ENCODE measurements at regions not wholly inside any gene's neighbourhood (a gene's known extent, or its start where the extent isn't known, plus 50 kb on each side); places are given as distances from the start of the nearest gene placed in this dataset.

DNA sequence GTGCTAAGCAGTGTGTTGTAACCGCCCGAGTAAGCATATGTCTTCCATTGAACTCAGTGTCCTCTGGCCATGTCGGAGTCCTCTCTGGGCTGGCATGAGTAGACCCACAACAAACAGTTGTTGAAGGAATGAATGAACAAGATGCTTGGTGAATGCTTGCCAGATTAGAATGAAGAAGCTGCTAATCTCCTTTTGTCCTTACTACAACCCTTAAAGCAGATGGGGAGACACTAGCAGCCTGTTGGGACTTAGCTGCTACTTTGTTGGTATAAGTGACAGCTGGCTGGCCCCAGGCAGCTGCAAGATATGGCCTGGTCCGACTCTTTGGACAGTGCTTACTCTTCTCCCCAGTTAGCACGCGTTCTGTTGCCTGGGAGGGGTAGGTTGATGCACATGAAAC, 370.1 kb downstream of the RPS24 start:
- TF ChIP-seq, protein P1, sequence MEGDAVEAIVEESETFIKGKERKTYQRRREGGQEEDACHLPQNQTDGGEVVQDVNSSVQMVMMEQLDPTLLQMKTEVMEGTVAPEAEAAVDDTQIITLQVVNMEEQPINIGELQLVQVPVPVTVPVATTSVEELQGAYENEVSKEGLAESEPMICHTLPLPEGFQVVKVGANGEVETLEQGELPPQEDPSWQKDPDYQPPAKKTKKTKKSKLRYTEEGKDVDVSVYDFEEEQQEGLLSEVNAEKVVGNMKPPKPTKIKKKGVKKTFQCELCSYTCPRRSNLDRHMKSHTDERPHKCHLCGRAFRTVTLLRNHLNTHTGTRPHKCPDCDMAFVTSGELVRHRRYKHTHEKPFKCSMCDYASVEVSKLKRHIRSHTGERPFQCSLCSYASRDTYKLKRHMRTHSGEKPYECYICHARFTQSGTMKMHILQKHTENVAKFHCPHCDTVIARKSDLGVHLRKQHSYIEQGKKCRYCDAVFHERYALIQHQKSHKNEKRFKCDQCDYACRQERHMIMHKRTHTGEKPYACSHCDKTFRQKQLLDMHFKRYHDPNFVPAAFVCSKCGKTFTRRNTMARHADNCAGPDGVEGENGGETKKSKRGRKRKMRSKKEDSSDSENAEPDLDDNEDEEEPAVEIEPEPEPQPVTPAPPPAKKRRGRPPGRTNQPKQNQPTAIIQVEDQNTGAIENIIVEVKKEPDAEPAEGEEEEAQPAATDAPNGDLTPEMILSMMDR (conservative IDR thresholded peaks at IDR 0.05; ENCODE audit: low read length) = no peak
- TF ChIP-seq EZH2phosphoT487 (IDR thresholded peaks at IDR 0.05; ENCODE audit: borderline replicate concordance, low read depth, low read length) = no peak

Data from OCI-LY7 (cell line).